GM23248 (cell line): ENCODE measurements at regions not wholly inside any gene's neighbourhood (a gene's known extent, or its start where the extent isn't known, plus 50 kb on each side); places are given as distances from the start of the nearest gene placed in this dataset.
A peak's percentile ranks its signal among the peaks of the same experiment; 100 is the strongest.

Source experiments
- DNase-seq: peaks from one replicate; pipeline ENCODE4 v3.0.0-alpha.2; 2015
- H2AFZ ChIP-seq: fragments of 200-600 bp; sonication (generic); 2 replicates; pipeline ENCODE4 v1.6.1; 2016; ENCODE audit warnings: antibody characterized with exemption
- H3F3A ChIP-seq: fragments of 200-600 bp; sonication (generic); 2 replicates; pipeline ENCODE4 v1.6.1; 2016; ENCODE audit warnings: mild to moderate bottlenecking, antibody characterized with exemption, mixed run types; ENCODE audit not compliant: insufficient read depth
- H3K27ac ChIP-seq: fragments of 200-600 bp; sonication (generic); 2 replicates; pipeline ENCODE4 v1.5.1; 2016; ENCODE audit warnings: mild to moderate bottlenecking
- H3K27me3 ChIP-seq: fragments of 200-600 bp; sonication (generic); replicated peaks from 2 replicates; pipeline ENCODE4 v1.6.1; 2016; ENCODE audit warnings: mild to moderate bottlenecking; ENCODE audit not compliant: insufficient read depth
- H3K36me3 ChIP-seq: fragments of 200-600 bp; sonication (generic); 2 replicates; pipeline ENCODE4 v1.6.1; 2016; ENCODE audit warnings: low read depth, mild to moderate bottlenecking
- H3K4me1 ChIP-seq: fragments of 200-600 bp; sonication (generic); 2 replicates; pipeline ENCODE4 v1.6.1; 2016; ENCODE audit warnings: mild to moderate bottlenecking; ENCODE audit not compliant: insufficient read depth
- H3K4me2 ChIP-seq: fragments of 200-600 bp; sonication (generic); one replicate; pipeline ENCODE4 v1.6.1; 2016; ENCODE audit warnings: mild to moderate bottlenecking; ENCODE audit not compliant: unreplicated experiment
- H3K4me3 ChIP-seq: fragments of 200-600 bp; sonication (generic); 2 replicates; pipeline ENCODE4 v1.5.1; 2016; ENCODE audit warnings: mild to moderate bottlenecking
- H3K79me2 ChIP-seq: fragments of 200-600 bp; sonication (generic); 2 replicates; pipeline ENCODE4 v1.6.1; 2016; ENCODE audit warnings: mild to moderate bottlenecking; ENCODE audit not compliant: insufficient read depth
- H3K9ac ChIP-seq: fragments of 200-600 bp; sonication (generic); 2 replicates; pipeline ENCODE4 v1.6.1; 2016; ENCODE audit warnings: mild to moderate bottlenecking
- H3K9me2 ChIP-seq: fragments of 200-600 bp; sonication (generic); 2 replicates; pipeline ENCODE4 v1.6.1; 2016; ENCODE audit warnings: mixed run types, mild to moderate bottlenecking, moderate library complexity; ENCODE audit not compliant: insufficient read depth
- H3K9me3 ChIP-seq: fragments of 200-600 bp; sonication (generic); one replicate; pipeline ENCODE4 v1.6.1; 2017; ENCODE audit warnings: low read depth
- H4K20me1 ChIP-seq: fragments of 200-600 bp; sonication (generic); 2 replicates; pipeline ENCODE4 v1.6.0; 2016; ENCODE audit not compliant: insufficient read depth
- EZH2 ChIP-seq: fragments of 200-600 bp; sonication (generic); IDR thresholded peaks from 2 replicates; pipeline ENCODE4 v1.6.1; 2018; ENCODE audit warnings: antibody characterized with exemption, mild to moderate bottlenecking; ENCODE audit not compliant: insufficient read depth, poor library complexity, severe bottlenecking
- EZH2phosphoT487 ChIP-seq: fragments of 200-600 bp; sonication (generic); IDR thresholded peaks from 2 replicates; pipeline ENCODE4 v1.6.1; 2018; ENCODE audit warnings: antibody characterized with exemption, moderate library complexity, mild to moderate bottlenecking, low read depth; ENCODE audit not compliant: insufficient read depth
- WGBS, 2 experiments: methylation state at CpG; one replicate each; pipeline ENCODE4 v1.1.6; 2015 to 2017; ENCODE audit warnings: low lambda C conversion rate in 2 of 2, low coverage in 1 of 2; ENCODE audit errors: missing lambda C conversion rate in 2 of 2; 5-methylcytosine and 5-hydroxymethylcytosine counted together
- in situ Hi-C: fragments of 300-500 bp; cut with MboI; formaldehyde crosslinking; loops from 2 replicates; pipeline ENCODE4 v1.15.0; 2020

GRCh38 chr6:159604443-159604956, 88.5 kb downstream of the SOD2 start:
- Histone ChIP-seq H3K9me2 (no peaks in the 10 kb centered on the region), H2AFZ (no peak overlapping the region), H3F3A (no peaks in the 10 kb centered on the region), H4K20me1 (no peaks in the 10 kb centered on the region), H3K9me3 (no peaks in the 10 kb centered on the region), H3K9ac (no peak overlapping the region), H3K36me3 (no peaks in the 10 kb centered on the region), H3K4me2 (no peak overlapping the region), H3K4me3 (no peak overlapping the region), H3K4me1 (no peaks in the 10 kb centered on the region), H3K79me2 (no peaks in the 10 kb centered on the region), H3K27ac (no peak overlapping the region), H3K27me3 (no peaks in the 10 kb centered on the region)
- in situ Hi-C loops, result no loop called here
- 83 to 94% methylated on average over 5 to 6 of the region's 6 CpGs for WGBS, 2 experiments
- DNase-seq, result no peak
- no peak for TF ChIP-seq EZH2
- no peak for TF ChIP-seq EZH2phosphoT487

- Histone ChIP-seq H3K4me2 (no peak overlapping the region), H3K27me3 (no peaks in the 10 kb centered on the region)
Observed at GRCh38 chr6:159602431-159603041, 90.5 kb downstream of the SOD2 start.

GRCh38 chr6:159601211-159601610, 91.8 kb downstream of the SOD2 start:
- no peak for DNase-seq
- H3K27ac ChIP-seq, result no peak overlapping the region
- no peaks in the 10 kb centered on the region for H3K9me3 ChIP-seq
- H3F3A ChIP-seq, result peaks cover 3% of the 10 kb centered on the region
- H3K4me2 ChIP-seq, result no peak overlapping the region
- H3K79me2 ChIP-seq, result no peaks in the 10 kb centered on the region
- H3K27me3 ChIP-seq, result no peaks in the 10 kb centered on the region
- H3K4me1 ChIP-seq, result peaks cover under 1% of the 10 kb centered on the region; the same call in 1 of the 2 replicates
- no peak overlapping the region for H2AFZ ChIP-seq
- H3K4me3 ChIP-seq, result no peak overlapping the region
- no peak for TF ChIP-seq EZH2
- no peak for TF ChIP-seq EZH2phosphoT487
- no peaks in the 10 kb centered on the region for H4K20me1 ChIP-seq
- no peak overlapping the region for H3K9ac ChIP-seq
- in situ Hi-C loops, result no loop called here
- no peaks in the 10 kb centered on the region for H3K36me3 ChIP-seq
- no peaks in the 10 kb centered on the region for H3K9me2 ChIP-seq
- WGBS, 2 experiments, result 85 to 90% methylated on average over 6 of the region's 6 CpGs

More at GRCh38 chr6:159602431-159603041, 90.5 kb downstream of the SOD2 start:
- no peak for DNase-seq
- no peaks in the 10 kb centered on the region for H3K4me1 ChIP-seq
- H3K79me2 ChIP-seq, result no peaks in the 10 kb centered on the region
- H4K20me1 ChIP-seq, result no peaks in the 10 kb centered on the region
- no peaks in the 10 kb centered on the region for H3K9me3 ChIP-seq
- no peaks in the 10 kb centered on the region for H3K9me2 ChIP-seq
- no peaks in the 10 kb centered on the region for H3K36me3 ChIP-seq
- TF ChIP-seq EZH2phosphoT487, result no peak
- TF ChIP-seq EZH2, result no peak
- 51 to 54% methylated on average over 23 of the region's 23 CpGs for WGBS, 2 experiments
- H3K4me3 ChIP-seq, result no peak overlapping the region
- no peaks in the 10 kb centered on the region for H3F3A ChIP-seq
- no peak overlapping the region for H2AFZ ChIP-seq
- no peak overlapping the region for H3K27ac ChIP-seq
- H3K9ac ChIP-seq, result no peak overlapping the region
- in situ Hi-C loops, result no loop called here

DNA sequence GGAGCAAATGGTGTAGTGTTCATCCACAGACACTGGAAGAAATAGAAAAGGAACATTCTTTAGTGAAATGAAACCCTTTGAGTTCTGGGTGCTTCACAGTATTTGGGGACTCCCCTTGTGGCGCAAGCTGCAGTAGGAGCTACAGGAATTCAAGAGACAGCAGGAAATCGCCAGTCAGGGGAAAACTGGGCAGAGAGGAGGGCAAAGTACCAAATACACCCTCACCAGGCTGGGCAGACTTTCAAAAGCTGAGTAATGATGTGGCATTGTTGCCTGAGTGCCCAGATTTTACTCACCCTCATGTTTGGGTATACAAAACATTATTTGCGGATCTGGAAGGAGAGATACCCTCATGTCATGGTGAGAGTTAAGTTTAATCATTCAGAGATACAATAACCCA, 97.9 kb downstream of the SOD2 start:
- H3K9ac ChIP-seq, result peak overlapping the region; percentile 74
- no peaks in the 10 kb centered on the region for H3K27me3 ChIP-seq
- H3K9me2 ChIP-seq, result no peaks in the 10 kb centered on the region
- H2AFZ ChIP-seq, result 0 out of 2 replicates have a peak overlapping the region, but pooled peaks have one; percentile 24
- peak overlapping the region; percentile 87 for H3K4me2 ChIP-seq
- 5 to 11% methylated on average over 3 of the region's 3 CpGs for WGBS, 2 experiments
- H3K9me3 ChIP-seq, result no peaks in the 10 kb centered on the region
- peaks cover 27% of the 10 kb centered on the region for H3K4me1 ChIP-seq
- in situ Hi-C loops, result no loop called here
- H3K4me3 ChIP-seq, result peak overlapping the region; percentile 45
- H3K27ac ChIP-seq, result peak overlapping the region; percentile 97
- peaks cover 29% of the 10 kb centered on the region for H3F3A ChIP-seq
- DNase-seq, result peak; percentile 87
- H4K20me1 ChIP-seq, result 0 out of 2 replicates have a peak, but pooled peaks cover 3% of the 10 kb centered on the region
- no peaks in the 10 kb centered on the region for H3K79me2 ChIP-seq
- no peaks in the 10 kb centered on the region for H3K36me3 ChIP-seq
- no peak for TF ChIP-seq EZH2
- TF ChIP-seq EZH2phosphoT487, result no peak
